HG02973 (cell line): ENCODE measurements at regions not wholly inside any gene's neighbourhood (a gene's known extent, or its start where the extent isn't known, plus 50 kb on each side); places are given as distances from the start of the nearest gene placed in this dataset.

Source experiments
- ATAC-seq: cut with Tn5 transposase; IDR thresholded peaks from one replicate; pipeline ENCODE4 v1.9.1; 2021; ENCODE audit warnings: moderate library complexity; ENCODE audit not compliant: unreplicated experiment

DNA sequence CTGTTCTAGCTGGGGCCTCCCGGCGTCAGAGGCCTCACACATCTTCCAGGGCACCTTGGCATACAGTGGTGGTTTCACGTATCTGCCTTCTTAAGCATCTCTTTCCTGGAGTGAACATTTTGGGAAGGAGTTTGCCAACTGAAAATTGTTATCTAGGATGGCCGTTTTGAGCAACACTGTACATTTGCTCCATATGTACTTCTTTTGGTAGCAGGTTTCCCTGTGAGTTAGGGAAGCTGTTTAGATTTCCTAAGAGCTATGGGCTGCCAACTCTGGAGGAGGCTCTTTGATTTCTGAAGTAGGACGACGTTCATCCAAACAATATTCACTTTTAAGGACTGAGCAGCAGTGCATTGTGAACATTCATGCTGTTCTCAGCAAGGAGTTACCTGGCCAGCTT lies 665.9 kb downstream of the SQOR start:
- ATAC-seq = no peak

DNA sequence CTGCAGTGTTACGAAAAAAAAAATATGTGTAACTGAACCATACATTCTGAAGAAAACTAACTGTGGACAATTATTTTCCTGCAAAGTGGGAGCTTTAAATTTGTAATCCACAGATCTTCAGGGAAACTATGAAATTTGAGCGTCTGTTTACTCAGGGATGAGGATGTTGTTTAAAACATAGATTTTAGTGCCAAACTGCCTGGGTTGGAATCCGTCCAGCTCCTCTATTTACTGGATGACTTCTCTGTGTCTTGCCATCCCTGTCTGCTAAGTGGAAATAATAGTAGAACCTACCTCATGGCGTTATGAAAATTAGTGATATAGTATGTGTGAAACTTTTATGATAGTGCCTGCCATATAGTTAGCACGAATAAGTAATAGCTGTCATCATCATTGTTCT lies 666.5 kb downstream of the SQOR start:
- no peak for ATAC-seq

DNA sequence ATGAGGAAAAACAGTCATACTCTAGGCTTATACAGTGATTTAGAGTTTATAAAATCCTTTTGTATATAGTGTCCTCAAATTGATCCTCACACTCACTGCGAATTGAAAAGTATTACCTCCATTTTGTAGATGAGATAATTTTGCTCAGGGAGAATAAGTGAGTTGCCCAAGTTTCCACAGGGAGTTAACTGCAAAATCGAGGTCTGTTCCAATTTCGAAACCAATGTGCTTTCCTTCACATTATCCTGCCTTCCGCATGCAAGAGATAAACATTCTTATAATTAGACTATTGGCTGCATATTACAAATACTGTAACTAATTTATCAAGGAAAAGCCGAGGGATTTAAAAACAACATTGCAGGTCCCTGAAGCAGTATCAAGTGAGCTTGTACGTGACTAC lies 667.0 kb downstream of the SQOR start:
- no peak for ATAC-seq

DNA sequence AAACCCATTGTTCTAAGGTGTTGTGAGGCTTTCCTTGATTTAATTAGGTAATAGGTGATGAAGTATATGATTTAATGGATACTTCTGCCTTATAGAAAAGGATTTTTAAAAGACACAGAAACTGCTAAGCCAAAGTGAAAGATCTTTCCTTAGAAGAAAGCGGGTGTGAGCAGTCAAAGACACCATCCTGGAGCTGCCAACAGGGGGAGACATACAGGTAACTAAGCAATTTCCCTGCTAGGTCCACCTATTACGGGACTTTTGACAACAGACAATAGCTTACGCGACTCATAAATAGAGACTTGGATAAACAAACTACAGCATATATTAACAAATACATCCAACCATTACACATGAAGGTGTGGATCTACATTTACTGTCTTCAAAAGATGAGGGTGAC lies 669.5 kb downstream of the SQOR start:
- ATAC-seq = no peak

DNA sequence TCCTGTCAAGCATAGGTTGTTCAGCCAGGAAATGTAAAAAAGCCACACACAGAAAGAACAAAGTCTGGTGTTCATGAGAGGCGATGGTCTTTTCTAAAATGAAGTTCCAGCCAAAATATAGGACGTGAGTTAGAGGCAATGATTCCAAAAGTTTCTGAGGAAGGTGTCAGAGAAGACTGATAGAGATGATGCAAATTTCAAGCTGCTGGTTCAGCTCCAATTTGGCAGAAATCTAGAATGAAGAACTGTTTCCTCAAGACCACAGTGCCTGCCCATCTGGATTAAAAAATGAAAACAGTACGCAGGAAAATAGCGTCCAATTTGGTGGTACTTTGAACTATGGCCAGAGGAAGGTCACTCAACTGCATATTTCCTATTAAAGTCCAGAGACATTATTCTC lies 672.9 kb downstream of the SQOR start:
- no peak for ATAC-seq

DNA sequence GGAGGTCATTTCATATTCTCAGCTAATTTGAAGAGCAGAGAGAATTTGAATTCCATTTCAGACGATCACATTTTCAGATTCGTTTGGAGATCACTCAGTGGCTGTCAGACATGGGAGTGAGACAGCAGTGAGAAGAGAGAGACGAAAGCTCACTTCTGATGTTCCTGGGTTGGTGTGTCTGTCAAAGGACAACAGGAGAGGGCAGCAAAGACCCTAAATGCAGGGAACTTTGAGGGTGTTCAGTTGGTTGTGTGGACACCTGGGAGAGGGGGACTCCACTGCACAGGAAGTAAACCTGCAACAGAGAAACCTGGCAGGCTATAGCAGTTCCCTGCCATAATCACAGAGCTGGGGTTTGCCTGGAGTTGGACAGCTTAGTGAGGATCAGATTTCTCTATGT lies 675.1 kb downstream of the SQOR start:
- no peak for ATAC-seq

DNA sequence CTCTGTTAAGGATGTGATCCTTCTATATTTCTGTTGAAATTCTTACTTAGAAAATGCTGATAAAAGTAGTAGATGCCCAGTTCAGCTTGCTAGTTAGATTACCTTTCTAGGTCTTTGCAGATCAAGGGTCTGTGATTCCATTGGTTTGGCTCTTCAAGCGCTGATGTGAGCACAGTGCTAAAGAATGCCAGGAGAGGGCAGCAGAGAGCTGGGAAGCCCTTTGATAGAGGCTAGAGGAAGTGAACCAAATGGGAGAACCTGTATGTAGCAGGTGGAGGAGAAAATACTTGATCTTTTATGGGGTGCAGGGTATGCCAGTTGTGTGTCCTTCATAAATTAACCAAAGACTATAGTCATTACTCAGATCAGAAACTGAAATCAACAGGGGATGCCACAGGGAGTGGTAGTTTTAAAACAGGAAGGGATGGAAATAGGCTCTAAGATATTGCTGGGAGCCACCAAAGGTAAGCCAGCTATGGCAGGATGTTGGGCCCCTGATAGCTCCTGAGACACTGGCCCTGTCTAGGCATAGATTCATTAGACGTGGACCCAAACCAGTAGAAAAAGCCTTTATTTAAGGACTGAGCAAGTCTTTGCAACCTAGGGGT lies 677.4 kb downstream of the SQOR start:
- peak; percentile 97 for ATAC-seq

DNA sequence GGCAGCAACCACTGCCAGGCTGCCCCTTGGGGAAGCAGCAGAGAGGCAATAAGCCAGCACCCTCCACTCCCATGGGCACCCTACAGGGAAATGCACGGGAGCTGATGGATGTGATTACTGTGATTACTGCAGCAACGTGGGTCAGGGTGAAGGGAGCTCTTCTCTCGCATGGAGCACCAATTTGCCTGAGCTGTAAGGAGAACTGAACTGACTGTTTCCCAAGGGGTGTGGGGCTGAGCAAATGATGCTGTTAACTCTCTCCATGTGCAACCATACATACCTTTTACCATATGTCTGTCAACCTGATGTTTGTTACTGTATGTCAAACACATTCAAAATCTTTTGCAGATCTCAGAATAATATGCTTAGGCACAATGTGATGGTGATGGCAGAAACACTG lies 680.6 kb downstream of the SQOR start:
- ATAC-seq = no peak

DNA sequence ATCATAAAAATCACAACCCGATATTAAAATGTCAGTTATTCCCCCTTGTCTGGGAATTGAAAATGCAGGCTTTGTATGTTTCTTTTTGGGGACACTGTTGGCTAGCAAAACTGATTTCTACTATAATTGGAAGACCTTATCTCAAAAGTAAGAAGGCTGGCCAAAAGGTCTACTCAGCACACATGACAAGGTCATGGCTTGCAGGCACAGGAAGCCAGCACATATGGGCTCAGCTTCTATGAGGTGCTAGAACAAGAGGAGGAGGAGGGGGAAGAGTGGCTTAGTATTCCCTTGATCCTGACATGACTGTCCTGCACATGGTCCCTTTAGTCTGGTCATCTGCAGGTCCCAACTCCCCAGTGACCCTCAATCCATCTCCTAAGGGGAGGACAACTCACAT lies 681.2 kb downstream of the SQOR start:
- no peak for ATAC-seq

DNA sequence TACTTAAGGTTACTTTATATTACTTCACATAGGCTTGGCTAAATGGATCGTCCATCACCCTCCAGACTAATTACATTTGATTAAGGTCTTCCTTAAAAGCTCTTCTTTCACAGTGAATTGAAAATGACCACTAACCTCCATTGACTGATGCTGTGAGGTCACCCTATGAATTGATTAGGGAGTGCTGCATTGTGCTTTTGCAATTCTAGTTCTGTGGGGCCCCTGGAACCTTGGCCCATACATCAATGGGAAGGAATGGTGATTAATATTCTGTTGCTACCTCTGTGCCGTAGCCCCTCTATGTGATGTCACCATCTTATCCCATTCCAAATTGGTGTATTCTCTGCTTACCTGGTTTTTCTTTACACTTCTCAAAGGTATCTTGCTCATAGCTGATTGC lies 682.2 kb downstream of the SQOR start:
- no peak for ATAC-seq

DNA sequence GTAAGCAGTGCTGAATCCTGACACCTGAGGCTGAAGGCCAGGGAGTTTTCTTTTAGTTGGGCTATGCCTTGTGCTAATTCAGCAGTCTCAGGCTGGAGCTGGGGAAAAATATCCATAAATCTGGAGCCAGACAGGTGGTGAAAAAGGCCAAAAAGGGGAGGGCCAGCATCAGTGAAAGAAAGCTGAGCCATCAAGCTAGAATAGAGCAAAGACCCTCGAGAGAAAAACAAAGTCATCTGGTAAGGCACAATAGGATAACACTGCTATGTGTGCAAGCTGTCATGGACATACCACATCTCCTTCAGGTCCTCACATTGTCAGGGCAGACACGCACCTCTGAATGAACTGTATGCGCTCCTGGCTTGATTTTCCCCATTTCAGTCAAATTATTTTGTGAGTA lies 687.9 kb downstream of the SQOR start:
- ATAC-seq = no peak

DNA sequence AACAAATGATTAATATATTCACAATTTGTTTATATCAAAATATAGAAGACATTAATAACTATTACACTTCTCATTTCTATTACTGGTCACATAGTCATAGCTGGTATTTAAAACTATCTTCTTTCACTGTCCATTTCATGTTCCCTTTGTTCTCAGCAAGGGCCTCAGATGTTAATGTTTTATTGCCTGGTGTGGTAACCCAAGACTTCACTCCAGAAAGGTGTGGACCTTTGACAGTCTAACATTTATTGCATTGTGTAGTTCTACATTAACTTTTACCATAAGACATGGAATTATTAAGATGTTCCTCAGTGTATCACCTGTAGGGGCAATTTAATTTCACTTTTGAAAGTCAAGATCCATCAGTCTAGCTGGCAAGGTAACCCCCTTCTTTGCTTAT lies 691.3 kb downstream of the SQOR start:
- no peak for ATAC-seq

DNA sequence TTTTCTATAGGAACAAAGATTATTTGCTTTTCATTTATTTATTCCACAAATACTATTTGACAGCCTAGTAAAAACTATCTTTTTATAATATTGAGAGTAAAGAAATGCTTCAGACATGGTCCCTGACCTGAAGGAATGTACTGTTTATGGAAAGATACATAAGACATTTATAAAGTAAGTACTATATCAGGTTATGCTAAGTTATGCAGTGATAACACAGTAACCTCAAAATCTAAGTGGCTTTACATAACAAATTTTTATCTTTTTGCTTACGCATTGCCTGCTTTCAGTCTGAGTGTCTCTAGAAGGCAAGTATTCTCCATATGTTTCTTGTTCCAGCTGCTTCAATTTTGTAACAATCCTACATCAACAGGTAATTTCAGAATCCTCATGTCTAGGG lies 694.0 kb downstream of the SQOR start:
- ATAC-seq = no peak

DNA sequence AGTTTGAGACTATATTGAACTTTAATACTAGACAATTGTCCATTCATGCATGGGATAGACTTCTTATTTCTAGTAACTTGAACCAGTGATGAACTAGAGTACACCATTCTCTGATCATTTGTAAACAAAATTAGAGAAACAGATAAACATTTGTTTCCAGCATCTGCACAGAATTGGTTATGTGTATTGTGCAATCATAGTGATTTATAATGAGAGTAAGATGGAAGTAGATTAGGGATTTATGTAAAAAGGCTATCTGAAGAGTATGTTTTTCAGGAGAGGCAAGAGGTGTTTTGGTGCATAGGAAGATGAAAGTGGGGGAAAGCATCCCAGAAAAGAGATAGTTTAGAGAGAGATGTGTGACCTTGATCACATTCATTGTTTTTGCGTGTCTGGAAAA lies 695.0 kb downstream of the SQOR start:
- no peak for ATAC-seq

DNA sequence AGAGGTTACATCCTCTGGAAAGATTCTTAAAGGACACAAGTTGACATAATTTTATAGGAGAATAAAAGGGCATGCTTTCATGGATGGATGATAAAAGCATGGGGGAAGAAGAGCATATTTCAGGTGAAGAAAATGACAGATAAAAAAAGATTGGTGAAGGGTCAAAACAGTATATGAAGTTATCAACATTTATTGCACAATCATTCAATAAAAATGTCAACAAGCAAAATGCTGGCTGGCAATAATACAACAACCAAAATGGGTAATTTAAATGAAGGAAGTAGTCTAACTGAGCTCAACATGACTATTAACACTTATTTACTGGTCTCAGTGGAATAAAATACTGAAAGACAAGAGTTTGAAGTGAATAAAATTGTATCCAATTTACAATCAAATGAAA lies 696.7 kb downstream of the SQOR start:
- no peak for ATAC-seq

DNA sequence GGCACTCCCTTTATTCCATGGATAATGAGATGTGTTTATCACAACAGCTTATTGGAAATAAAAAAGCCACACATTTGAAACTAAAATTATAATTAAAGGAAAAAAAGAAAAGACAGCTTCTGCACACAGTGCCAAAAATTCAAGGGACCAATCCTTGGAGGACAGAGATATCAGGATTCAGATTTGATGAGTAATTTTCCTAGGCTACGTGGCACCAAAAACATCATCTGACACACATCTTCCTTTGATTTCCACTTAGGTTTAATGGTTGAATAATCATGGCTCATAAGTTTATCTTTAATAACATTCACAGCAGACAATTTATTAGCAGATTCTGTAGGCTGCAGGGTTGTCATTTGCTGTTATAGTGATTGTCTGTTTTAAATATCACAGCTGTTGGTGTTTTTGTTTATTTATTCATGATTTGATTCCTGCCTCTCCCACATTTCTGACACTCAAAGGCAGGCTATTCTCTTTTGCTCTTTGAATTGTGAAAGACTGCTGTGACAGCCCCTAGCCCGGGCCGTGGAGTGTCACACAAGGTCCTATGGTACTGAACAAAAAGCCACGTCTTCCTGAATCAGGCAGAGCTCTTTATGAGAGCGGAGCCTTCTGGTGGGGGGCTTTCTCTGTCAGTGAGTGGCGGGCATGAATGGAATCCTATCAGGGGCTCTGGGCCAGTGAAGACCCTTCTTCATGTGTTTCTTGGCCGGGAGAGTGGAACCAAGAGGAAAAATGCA lies 708.5 kb downstream of the SQOR start:
- ATAC-seq = no peak

DNA sequence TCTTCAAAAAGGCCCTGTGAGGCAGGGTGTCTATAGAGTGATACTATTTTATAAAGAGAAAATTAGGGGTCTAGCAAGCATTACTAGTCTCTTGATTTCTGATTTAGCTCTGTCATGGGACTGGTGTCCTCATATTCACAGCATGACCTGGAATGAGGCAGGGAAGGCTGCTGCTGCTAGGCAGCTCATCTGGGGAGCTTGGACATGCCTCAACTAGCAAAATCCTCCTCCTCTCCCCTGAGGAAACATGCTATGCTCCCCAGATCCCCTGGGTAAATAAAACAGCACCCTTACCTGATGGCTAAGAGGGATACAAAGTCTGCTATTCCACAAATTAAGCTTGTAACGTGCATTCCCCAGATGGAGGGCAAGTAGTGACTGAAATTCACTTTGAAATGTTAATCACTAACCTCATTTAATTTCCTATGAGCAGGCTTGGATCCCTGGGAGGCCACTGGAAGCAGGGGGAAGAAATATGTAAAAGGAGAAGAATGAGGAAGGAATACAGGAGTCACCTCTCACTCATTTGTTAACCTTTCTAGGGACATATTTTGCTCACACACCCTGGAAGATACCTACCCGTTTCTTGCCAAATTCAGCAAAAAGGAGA lies 709.4 kb downstream of the SQOR start:
- no peak for ATAC-seq

DNA sequence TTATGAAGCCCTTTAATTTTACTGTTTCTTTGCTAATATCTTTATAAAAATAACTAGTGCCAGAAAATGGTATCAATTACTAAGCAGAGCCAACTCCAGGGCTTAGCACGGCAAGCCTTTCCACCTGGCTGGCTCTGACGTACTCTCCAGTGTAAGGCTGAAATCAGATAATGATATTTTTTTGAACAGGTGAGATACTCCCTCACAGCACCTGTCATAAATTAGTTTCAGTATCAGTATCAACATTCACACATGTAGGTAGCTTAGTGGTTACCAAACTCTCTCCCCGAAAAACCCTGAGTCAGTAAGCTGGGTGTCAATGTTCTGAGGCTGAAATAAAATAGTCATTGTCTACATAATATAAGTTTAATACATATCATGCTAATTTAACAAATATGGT lies 710.1 kb downstream of the SQOR start:
- ATAC-seq = no peak

DNA sequence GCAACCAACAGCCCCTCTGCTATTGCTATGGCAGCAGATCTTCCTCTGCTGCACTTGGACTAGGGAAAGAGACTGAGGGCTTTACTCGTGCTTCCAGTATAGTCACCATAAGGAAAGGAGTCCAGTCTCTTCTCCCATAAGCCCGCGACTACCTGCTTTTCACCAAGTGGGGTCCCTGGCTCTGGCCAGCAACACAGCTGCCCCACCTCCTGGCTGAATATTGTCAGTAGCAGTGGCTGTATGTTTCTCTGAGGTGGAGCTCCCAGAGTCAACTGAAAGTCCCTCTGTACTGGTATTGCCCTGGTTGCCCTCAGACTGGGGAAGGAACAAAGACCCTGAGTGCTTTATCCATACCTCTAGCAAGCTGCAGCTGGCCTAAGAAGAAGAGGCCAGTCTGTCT lies 719.6 kb downstream of the SQOR start:
- ATAC-seq = no peak

DNA sequence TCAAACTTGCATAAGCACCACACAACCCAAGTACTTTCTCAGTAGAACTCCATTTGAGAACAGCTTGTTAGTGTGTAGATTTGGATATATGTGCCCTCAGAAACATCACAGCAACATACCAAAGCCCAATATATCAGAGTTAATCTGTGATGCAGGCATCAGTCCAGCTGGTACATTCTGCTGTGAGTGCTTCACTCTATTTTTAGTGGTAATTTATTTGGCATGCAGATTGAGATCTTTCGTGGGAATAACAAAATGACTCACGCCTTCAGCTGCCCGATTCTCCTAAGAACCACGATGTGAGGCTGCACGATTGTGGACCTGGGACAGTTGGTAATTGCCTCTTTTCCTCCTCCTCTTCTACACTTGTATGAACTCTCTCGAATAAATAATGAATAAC lies 730.7 kb downstream of the SQOR start:
- ATAC-seq = no peak

DNA sequence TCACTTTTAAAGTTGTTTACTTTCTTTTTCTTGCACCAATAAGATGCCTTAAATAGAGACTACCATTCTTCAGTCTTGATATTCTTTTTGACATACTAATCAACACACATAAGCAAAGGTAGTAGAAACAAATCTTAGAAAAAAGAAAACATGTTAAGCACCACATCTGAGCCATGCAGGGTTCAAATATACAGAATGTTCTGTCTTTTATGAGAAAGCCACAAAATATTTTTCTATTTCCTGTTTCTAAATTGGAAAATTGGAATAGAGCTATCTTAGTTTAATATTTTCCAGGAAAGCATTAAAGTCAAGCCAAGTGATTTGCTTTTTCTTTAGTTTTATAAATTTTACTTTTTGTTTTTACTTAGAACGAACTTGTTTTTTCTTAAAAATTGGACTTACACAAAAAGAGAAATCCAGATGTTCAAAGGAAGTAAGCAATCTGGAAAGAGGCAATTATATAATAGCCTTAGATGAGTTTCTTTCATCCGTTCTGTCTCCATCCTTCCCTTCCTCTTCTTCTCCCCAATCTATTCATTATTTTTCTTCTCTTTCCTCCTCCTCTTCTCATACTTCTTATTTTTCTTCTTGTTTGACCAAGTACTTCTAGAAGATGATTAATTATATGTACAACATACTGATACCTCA lies 731.7 kb downstream of the SQOR start:
- ATAC-seq = no peak

DNA sequence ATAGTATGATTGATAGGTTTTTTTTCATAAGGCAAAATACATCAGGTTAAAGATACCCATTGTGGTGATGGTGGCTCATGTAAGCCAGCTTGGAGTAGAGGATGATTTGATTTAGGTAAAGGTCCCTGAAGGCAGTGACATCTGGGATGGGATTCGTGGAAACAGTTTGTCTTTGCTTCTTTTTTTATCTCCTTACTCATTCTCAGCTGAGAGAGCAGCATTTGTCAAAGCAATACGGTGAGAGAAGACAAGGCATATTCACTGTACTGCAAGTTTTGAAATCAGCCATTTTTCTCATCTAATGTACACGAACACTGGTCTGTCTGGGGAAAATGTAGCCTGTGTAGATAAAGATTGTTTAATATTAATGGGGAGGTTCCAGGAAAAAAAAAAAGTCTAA lies 749.1 kb downstream of the SQOR start:
- ATAC-seq = no peak
